CD4-positive, alpha-beta T cell treated with Interleukin-12 subunit alpha and Interleukin-12 subunit beta, for 1 hour (primary cell): ENCODE measurements at regions not wholly inside any gene's neighbourhood (a gene's known extent, or its start where the extent isn't known, plus 50 kb on each side); places are given as distances from the start of the nearest gene placed in this dataset.

ENCODE experiments used
- DNase-seq: peaks from one replicate; pipeline ENCODE4 v3.0.0-alpha.2; 2020

- DNase-seq = no peak
Observed at GRCh38 chr6:91487696-91488392, 901.0 kb upstream of the MAP3K7 start.

GRCh38 chr6:91486200-91486599, 899.3 kb upstream of the MAP3K7 start:
- DNase-seq = no peak

GRCh38 chr6:91485047-91485446, 898.2 kb upstream of the MAP3K7 start:
- no peak for DNase-seq

GRCh38 chr6:91483415-91484105, 896.7 kb upstream of the MAP3K7 start:
- no peak for DNase-seq

GRCh38 chr6:91482498-91482897, 895.6 kb upstream of the MAP3K7 start:
- no peak for DNase-seq

GRCh38 chr6:91480402-91480801, 893.5 kb upstream of the MAP3K7 start:
- DNase-seq = no peak

GRCh38 chr6:91477688-91478087, 890.8 kb upstream of the MAP3K7 start:
- DNase-seq = no peak

GRCh38 chr6:91476000-91476399, 889.1 kb upstream of the MAP3K7 start:
- no peak for DNase-seq

GRCh38 chr6:91465393-91465792, 878.5 kb upstream of the MAP3K7 start:
- no peak for DNase-seq

- no peak for DNase-seq
Observed at GRCh38 chr6:91464718-91465117, 877.8 kb upstream of the MAP3K7 start.

- no peak for DNase-seq
Observed at GRCh38 chr6:91464201-91464600, 877.3 kb upstream of the MAP3K7 start.

GRCh38 chr6:91462241-91462640, 875.4 kb upstream of the MAP3K7 start:
- DNase-seq = no peak

GRCh38 chr6:91453224-91453878, 866.5 kb upstream of the MAP3K7 start:
- DNase-seq = no peak

GRCh38 chr6:91449539-91449938, 862.7 kb upstream of the MAP3K7 start:
- DNase-seq = no peak

- DNase-seq = no peak
Observed at GRCh38 chr6:91447530-91448254, 860.8 kb upstream of the MAP3K7 start.

- no peak for DNase-seq
Observed at GRCh38 chr6:91447081-91447480, 860.2 kb upstream of the MAP3K7 start.

GRCh38 chr6:91443405-91443804, 856.5 kb upstream of the MAP3K7 start:
- no peak for DNase-seq

- no peak for DNase-seq
Observed at GRCh38 chr6:91442342-91442741, 855.5 kb upstream of the MAP3K7 start.

GRCh38 chr6:91438570-91438969, 851.7 kb upstream of the MAP3K7 start:
- DNase-seq = no peak

GRCh38 chr6:91437315-91437729, 850.5 kb upstream of the MAP3K7 start:
- no peak for DNase-seq

GRCh38 chr6:91436448-91436847, 849.6 kb upstream of the MAP3K7 start:
- no peak for DNase-seq

GRCh38 chr6:91435630-91436029, 848.8 kb upstream of the MAP3K7 start:
- DNase-seq = no peak

GRCh38 chr6:91434576-91434975, 847.7 kb upstream of the MAP3K7 start:
- no peak for DNase-seq
